A549 (cell line): ENCODE measurements at regions not wholly inside any gene's neighbourhood (a gene's known extent, or its start where the extent isn't known, plus 50 kb on each side); places are given as distances from the start of the nearest gene placed in this dataset.

Experiments used
- ATAC-seq, 2 experiments: fragments of 200-7000 bp in 1 of 2; fragments of >200 bp in 1 of 2; cut with Nextera tagmentation in 1 of 2; cut with Tn5 transposase in 1 of 2; 3 replicates each; pipeline versions ENCODE4 v1.8.0 to v1.9.1; 2018 to 2020; ENCODE audit warnings: mild to moderate bottlenecking in 1 of 2, moderate library complexity in 1 of 2
- CTCF ChIA-PET: fragments of 300-600 bp; sonication (Branson Sonifier 250); formaldehyde crosslinking; extraction: SDS; loops from one replicate; lab custom pipeline; 2021; ENCODE audit warnings: antibody characterized with exemption, inconsistent platforms; lab: Yijun Ruan, JAX
- POLR2A ChIA-PET: fragments of 350-600 bp; formaldehyde crosslinking; extraction: SDS; loops from one replicate; lab custom pipeline; 2021; ENCODE audit warnings: antibody characterized with exemption, inconsistent platforms; lab: Yijun Ruan, JAX
- DNase-seq, 2 experiments: peaks; one replicate each; pipeline versions ENCODE4 v3.0.0 to v3.0.0-alpha.2; 2011 to 2016; ENCODE audit warnings: low read depth in 1 of 2, low spot score in 1 of 2
- FAIRE-seq: peaks from 2 replicates; lab custom pipeline; 2011; peaks lifted over from hg19 to GRCh38; lab: Jason Lieb, UNC
- H3K27ac ChIP-seq, 2 experiments: fragments of >200 bp; sonication (Bioruptor Twin); formaldehyde crosslinking; 3 replicates each; pipeline ENCODE4 v1.5.1; 2016 to 2017
- H3K4me1 ChIP-seq: fragments of >200 bp; sonication (Bioruptor Twin); formaldehyde crosslinking; 3 replicates; pipeline ENCODE4 v1.6.1; 2016
- H3K4me2 ChIP-seq: fragments of >200 bp; sonication (Bioruptor Twin); formaldehyde crosslinking; 3 replicates; pipeline ENCODE4 v1.6.1; 2016
- H3K4me3 ChIP-seq: fragments of >200 bp; sonication (Bioruptor Twin); formaldehyde crosslinking; 3 replicates; pipeline ENCODE4 v1.5.1; 2016
- H3K9me3 ChIP-seq: fragments of >200 bp; sonication (Bioruptor Twin); formaldehyde crosslinking; 3 replicates; pipeline ENCODE4 v1.6.1; 2016
- CHD4 ChIP-seq: fragments of 200-600 bp; sonication (generic); IDR thresholded peaks from 2 replicates; pipeline ENCODE4 v1.6.1; 2016; ENCODE audit warnings: antibody characterized with exemption, mild to moderate bottlenecking, borderline replicate concordance
- EP300 ChIP-seq, 2 experiments: fragments of >200 bp; sonication (Bioruptor Twin); formaldehyde crosslinking; IDR thresholded peaks; 2 replicates in 1 of 2; 3 replicates in 1 of 2; pipeline ENCODE4 v1.6.1; 2016 to 2017
- GATA3 ChIP-seq: IDR thresholded peaks from 2 replicates; pipeline ENCODE4 v1.6.1; 2012; ENCODE audit warnings: borderline replicate concordance
- HDAC2 ChIP-seq: fragments of 200-600 bp; sonication (generic); IDR thresholded peaks from 2 replicates; pipeline ENCODE4 v1.6.1; 2016
- HOXA7 ChIP-seq: fragments of 250-450 bp; sonication (Bioruptor Pico); IDR thresholded peaks from 2 replicates; pipeline ENCODE4 v1.5.0; 2020; ENCODE audit warnings: mild to moderate bottlenecking, moderate library complexity
- JUN ChIP-seq, 2 experiments: fragments of >200 bp; sonication (Bioruptor Twin); formaldehyde crosslinking; IDR thresholded peaks; 2 replicates in 1 of 2; 3 replicates in 1 of 2; pipeline ENCODE4 v1.6.1; 2016 to 2017
- KDM1A ChIP-seq: fragments of 200-600 bp; sonication (generic); IDR thresholded peaks from 2 replicates; pipeline ENCODE4 v1.6.1; 2016; ENCODE audit warnings: low read depth, mild to moderate bottlenecking
- KDM5A ChIP-seq: fragments of 200-600 bp; sonication (generic); IDR thresholded peaks from 2 replicates; pipeline ENCODE4 v1.6.1; 2016; ENCODE audit warnings: antibody characterized with exemption, mild to moderate bottlenecking
- MAZ ChIP-seq: fragments of 150-350 bp; IDR thresholded peaks from 2 replicates; pipeline ENCODE4 v1.6.1; 2014; ENCODE audit warnings: antibody characterized with exemption, low read depth, low read length, borderline replicate concordance
- MYC ChIP-seq: IDR thresholded peaks from 2 replicates; pipeline ENCODE4 v1.6.1; 2012; ENCODE audit warnings: mild to moderate bottlenecking, inconsistent platforms, low read length, improper control_type of control experiment, borderline replicate concordance
- PHF8 ChIP-seq: fragments of 200-600 bp; sonication (generic); IDR thresholded peaks from 2 replicates; pipeline ENCODE4 v1.6.1; 2016; ENCODE audit warnings: low read depth, mild to moderate bottlenecking, antibody characterized with exemption, moderate library complexity, borderline replicate concordance
- POLR2A ChIP-seq: IDR thresholded peaks from 2 replicates; pipeline ENCODE4 v1.6.1; 2012; ENCODE audit warnings: mild to moderate bottlenecking, low read length
- POLR2AphosphoS2 ChIP-seq: conservative IDR thresholded peaks from 2 replicates; pipeline ENCODE4 v1.6.1; 2012; ENCODE audit warnings: low read length, improper control_type of control experiment, inconsistent platforms
- RCOR1 ChIP-seq: fragments of 150-350 bp; IDR thresholded peaks from 2 replicates; pipeline ENCODE4 v1.6.1; 2014; ENCODE audit warnings: antibody characterized with exemption, low read length, low read depth
- TFCP2L1 ChIP-seq: fragments of 250-450 bp; sonication (Bioruptor Pico); IDR thresholded peaks from 2 replicates; pipeline ENCODE4 v1.5.0; 2021; ENCODE audit warnings: mild to moderate bottlenecking
- TP53 ChIP-seq: fragments of 250-450 bp; sonication (Bioruptor Pico); IDR thresholded peaks from 2 replicates; pipeline ENCODE4 v1.5.0; 2021; ENCODE audit warnings: mild to moderate bottlenecking, moderate library complexity
- ZFP36 ChIP-seq: fragments of 450-650 bp; IDR thresholded peaks from 2 replicates; pipeline ENCODE4 v1.6.1; 2014; ENCODE audit warnings: borderline replicate concordance; ENCODE audit not compliant: partially characterized antibody
- ZNF302 ChIP-seq: fragments of 250-450 bp; sonication (Bioruptor Pico); IDR thresholded peaks from 2 replicates; pipeline ENCODE4 v1.9.0; 2021; ENCODE audit warnings: inconsistent platforms, mild to moderate bottlenecking, moderate library complexity
- ZSCAN20 ChIP-seq: fragments of 250-450 bp; sonication (Bioruptor Pico); IDR thresholded peaks from 2 replicates; pipeline ENCODE4 v1.8.0; 2022; ENCODE audit warnings: mild to moderate bottlenecking, moderate library complexity
- whole genome bisulfite sequencing: methylation state at CpG from one replicate; pipeline ENCODE4 v1.1.6; 2017; ENCODE audit errors: missing lambda C conversion rate; 5-methylcytosine and 5-hydroxymethylcytosine counted together
- TF ChIP-seq, protein P1 (sequence below): IDR thresholded peaks from 2 replicates; pipeline ENCODE4 v1.6.1; 2012
- TF ChIP-seq, protein P2 (sequence below): fragments of >200 bp; sonication (Bioruptor Twin); formaldehyde crosslinking; IDR thresholded peaks from 3 replicates; pipeline ENCODE4 v1.6.1; 2016
- TF ChIP-seq, protein P3 (sequence below): fragments of 250-450 bp; sonication (Bioruptor Pico); IDR thresholded peaks from 2 replicates; pipeline ENCODE4 v1.5.0; 2021; ENCODE audit warnings: mild to moderate bottlenecking, moderate library complexity, borderline replicate concordance
- TF ChIP-seq, protein P4 (sequence below): fragments of >200 bp; sonication (Bioruptor Twin); formaldehyde crosslinking; IDR thresholded peaks from 2 replicates; pipeline ENCODE4 v1.6.1; 2016

DNA sequence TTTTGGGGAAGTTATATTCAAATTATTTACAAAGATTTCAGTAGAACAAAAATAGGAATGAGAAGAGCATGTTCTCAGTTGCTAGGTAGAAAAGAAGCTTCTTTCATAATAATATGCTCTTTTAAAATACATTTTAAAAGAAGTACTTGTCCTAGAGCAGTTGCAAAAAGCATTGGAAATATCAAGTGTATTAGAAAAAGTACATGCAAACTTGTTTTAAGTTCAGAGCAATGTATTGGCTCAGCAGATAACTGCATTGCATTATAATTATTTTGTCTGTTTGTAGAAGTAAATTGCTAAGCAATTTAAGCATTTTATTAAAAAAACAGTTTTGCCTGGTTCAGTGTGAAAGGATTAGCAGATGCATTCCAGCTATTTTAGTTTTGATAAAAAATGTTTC is 806.4 kb downstream of the USP25 start (continued):
- TF ChIP-seq HOXA7 (CRISPR knock-in tag) (no peak), CHD4 (no peak), RCOR1 (no peak), GATA3 (no peak), ZNF302 (CRISPR knock-in tag) (no peak)
- TF ChIP-seq, protein P1, sequence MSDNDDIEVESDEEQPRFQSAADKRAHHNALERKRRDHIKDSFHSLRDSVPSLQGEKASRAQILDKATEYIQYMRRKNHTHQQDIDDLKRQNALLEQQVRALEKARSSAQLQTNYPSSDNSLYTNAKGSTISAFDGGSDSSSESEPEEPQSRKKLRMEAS: no peak
- TF ChIP-seq, protein P2, sequence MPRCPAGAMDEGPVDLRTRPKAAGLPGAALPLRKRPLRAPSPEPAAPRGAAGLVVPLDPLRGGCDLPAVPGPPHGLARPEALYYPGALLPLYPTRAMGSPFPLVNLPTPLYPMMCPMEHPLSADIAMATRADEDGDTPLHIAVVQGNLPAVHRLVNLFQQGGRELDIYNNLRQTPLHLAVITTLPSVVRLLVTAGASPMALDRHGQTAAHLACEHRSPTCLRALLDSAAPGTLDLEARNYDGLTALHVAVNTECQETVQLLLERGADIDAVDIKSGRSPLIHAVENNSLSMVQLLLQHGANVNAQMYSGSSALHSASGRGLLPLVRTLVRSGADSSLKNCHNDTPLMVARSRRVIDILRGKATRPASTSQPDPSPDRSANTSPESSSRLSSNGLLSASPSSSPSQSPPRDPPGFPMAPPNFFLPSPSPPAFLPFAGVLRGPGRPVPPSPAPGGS: no peak

DNA sequence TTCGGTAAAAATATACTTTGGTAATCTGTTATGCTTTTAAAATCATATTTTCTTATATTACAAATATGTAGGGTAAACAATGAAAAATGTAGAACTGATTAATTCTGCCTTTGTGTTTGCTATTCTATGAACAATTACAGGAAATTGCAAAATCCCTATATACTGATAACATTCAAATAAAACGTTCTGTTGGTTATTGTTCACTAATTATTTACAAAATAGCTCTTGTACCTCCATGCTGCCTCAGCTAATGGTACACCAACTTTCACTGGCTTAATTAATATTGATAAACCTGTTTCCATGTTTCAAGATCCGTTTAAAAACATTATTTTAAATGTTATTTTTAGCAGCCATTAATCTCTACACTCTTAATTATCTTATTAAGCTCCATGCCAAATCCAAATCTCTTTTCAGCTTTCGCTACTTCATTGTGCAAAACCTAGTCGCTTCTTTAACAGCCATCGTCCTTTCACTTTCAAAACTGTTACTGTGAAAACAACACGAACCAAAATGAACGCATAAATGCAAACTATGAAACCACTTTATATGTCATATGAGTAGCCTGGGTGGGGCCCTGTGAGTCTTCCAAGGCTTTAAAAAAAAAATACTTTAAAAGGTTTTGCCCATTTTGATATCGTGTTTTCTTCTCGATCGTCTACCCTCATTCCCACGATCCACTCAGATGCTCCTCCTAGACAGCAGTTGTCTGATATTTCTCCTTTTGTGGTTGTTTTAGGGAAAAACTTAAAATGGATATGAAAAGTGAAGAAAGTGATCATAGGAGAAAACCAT is 807.1 kb downstream of the USP25 start:
- H3K9me3 ChIP-seq: no peaks in the 10 kb centered on the region
- DNase-seq (no peak), ATAC-seq (no peak), FAIRE-seq (no peak)
- POLR2A ChIA-PET: no interaction called here
- peak overlapping the region; percentile 59 for H3K4me3 ChIP-seq
- 1% methylated on average over 12 of the region's 12 CpGs for WGBS
- peaks cover 40% of the 10 kb centered on the region for H3K4me1 ChIP-seq
- peak overlapping the region; percentile 81 to 90 for H3K27ac ChIP-seq
- TF ChIP-seq POLR2AphosphoS2 (no peak), TP53 (CRISPR knock-in tag) (no peak), HDAC2 (no peak), KDM1A (no peak), JUN (IDR thresholded peaks at IDR 0.05) (no peak), PHF8 (no peak), MYC (no peak), MAZ (no peak), ZSCAN20 (CRISPR knock-in tag) (no peak), POLR2A (no peak), KDM5A (no peak), TFCP2L1 (CRISPR knock-in tag) (no peak)
- TF ChIP-seq, protein P2: no peak
- TF ChIP-seq, protein P3, sequence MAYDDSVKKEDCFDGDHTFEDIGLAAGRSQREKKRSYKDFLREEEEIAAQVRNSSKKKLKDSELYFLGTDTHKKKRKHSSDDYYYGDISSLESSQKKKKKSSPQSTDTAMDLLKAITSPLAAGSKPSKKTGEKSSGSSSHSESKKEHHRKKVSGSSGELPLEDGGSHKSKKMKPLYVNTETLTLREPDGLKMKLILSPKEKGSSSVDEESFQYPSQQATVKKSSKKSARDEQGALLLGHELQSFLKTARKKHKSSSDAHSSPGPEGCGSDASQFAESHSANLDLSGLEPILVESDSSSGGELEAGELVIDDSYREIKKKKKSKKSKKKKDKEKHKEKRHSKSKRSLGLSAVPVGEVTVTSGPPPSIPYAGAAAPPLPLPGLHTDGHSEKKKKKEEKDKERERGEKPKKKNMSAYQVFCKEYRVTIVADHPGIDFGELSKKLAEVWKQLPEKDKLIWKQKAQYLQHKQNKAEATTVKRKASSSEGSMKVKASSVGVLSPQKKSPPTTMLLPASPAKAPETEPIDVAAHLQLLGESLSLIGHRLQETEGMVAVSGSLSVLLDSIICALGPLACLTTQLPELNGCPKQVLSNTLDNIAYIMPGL (CRISPR knock-in tag): no peak
- TF ChIP-seq, protein P4, sequence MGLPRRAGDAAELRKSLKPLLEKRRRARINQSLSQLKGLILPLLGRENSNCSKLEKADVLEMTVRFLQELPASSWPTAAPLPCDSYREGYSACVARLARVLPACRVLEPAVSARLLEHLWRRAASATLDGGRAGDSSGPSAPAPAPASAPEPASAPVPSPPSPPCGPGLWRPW: no peak
- H3K4me2 ChIP-seq: peak overlapping the region; percentile 92
- CTCF ChIA-PET: no interaction called here

DNA sequence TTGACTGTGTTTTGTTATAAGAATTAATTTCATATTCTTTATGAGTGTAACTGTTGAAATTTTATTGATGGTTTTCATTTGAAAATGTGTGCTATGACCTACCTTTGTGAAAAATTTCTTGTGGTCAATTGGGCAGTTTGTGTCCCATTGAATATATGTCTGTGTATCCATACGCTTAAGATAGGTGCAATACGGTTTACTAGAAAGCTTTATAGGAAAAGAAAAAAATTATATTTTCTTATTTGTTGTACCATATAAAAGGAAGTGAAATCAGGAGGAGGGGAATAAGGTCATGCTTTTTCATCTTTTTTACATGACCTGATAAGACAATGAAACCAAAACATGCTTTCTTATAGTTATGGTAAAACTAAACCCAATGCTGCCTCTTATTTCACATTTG is 807.7 kb downstream of the USP25 start:
- ATAC-seq (no peak), FAIRE-seq (no peak), DNase-seq (no peak)
- ChIA-PET CTCF (no interaction called here), POLR2A (no interaction called here)
- Histone ChIP-seq H3K4me1 (peaks cover 37% of the 10 kb centered on the region), H3K27ac (peak overlapping the region; percentile 81 to 90; a peak in 5 of 6 replicates), H3K4me2 (peak overlapping the region; percentile 92), H3K4me3 (peak overlapping the region; percentile 59), H3K9me3 (no peaks in the 10 kb centered on the region)
- TF ChIP-seq EP300 (IDR thresholded peaks at IDR 0.05): no peak
- no peak for TF ChIP-seq TP53 (CRISPR knock-in tag)
- no peak for TF ChIP-seq ZFP36
- 26% methylated on average over 2 of the region's 2 CpGs for WGBS
